Brain pericyte (primary cell): ENCODE measurements at regions not wholly inside any gene's neighbourhood (a gene's known extent, or its start where the extent isn't known, plus 50 kb on each side); places are given as distances from the start of the nearest gene placed in this dataset.
"Not testable (repeated sequence)": the region's sequence is repeated elsewhere in the genome, so short reads cannot be mapped to it uniquely, and the experiment has no call there.

Source experiments
- DNase-seq: peaks from one replicate; pipeline ENCODE4 v3.0.0-alpha.2; 2012; ENCODE audit warnings: low read depth, low spot score

- no peak for DNase-seq
Observed at GRCh38 chr4:25981749-25982148, 67.7 kb downstream of the SMIM20 start.

- DNase-seq = no peak
Observed at GRCh38 chr4:25982962-25983361, 68.9 kb downstream of the SMIM20 start.

GRCh38 chr4:25984266-25984665 is 70.2 kb downstream of the SMIM20 start:
- no peak for DNase-seq

GRCh38 chr4:25984796-25985195 is 70.8 kb downstream of the SMIM20 start:
- DNase-seq = no peak

- DNase-seq = no peak
Observed at GRCh38 chr4:25986807-25987206, 72.8 kb downstream of the SMIM20 start.

GRCh38 chr4:25991340-25991739 is 77.3 kb downstream of the SMIM20 start:
- DNase-seq = no peak

GRCh38 chr4:25993395-25994185 is 79.6 kb downstream of the SMIM20 start:
- DNase-seq = no peak

- not testable (repeated sequence) for DNase-seq
Observed at GRCh38 chr4:25994577-25994976, 80.6 kb downstream of the SMIM20 start.

GRCh38 chr4:26000274-26000950 is 86.4 kb downstream of the SMIM20 start:
- no peak for DNase-seq

GRCh38 chr4:26001413-26001812 is 87.4 kb downstream of the SMIM20 start:
- no peak for DNase-seq

GRCh38 chr4:26001816-26002215 is 87.8 kb downstream of the SMIM20 start:
- DNase-seq = no peak

GRCh38 chr4:26003056-26003455 is 89.0 kb downstream of the SMIM20 start:
- DNase-seq = no peak

- no peak for DNase-seq
Observed at GRCh38 chr4:26004290-26004689, 90.3 kb downstream of the SMIM20 start.

GRCh38 chr4:26005764-26006163 is 91.7 kb downstream of the SMIM20 start:
- DNase-seq = no peak

GRCh38 chr4:26008737-26009136 is 94.7 kb downstream of the SMIM20 start:
- DNase-seq = no peak

- DNase-seq = no peak
Observed at GRCh38 chr4:26009502-26009901, 95.5 kb downstream of the SMIM20 start.

- no peak for DNase-seq
Observed at GRCh38 chr4:26010304-26010703, 96.3 kb downstream of the SMIM20 start.

- no peak for DNase-seq
Observed at GRCh38 chr4:26013629-26014028, 99.6 kb downstream of the SMIM20 start.

GRCh38 chr4:26015133-26015651 is 101.2 kb downstream of the SMIM20 start:
- DNase-seq = no peak

- no peak for DNase-seq
Observed at GRCh38 chr4:26015906-26016305, 101.9 kb downstream of the SMIM20 start.

GRCh38 chr4:26017531-26017930 is 103.5 kb downstream of the SMIM20 start:
- DNase-seq = no peak

GRCh38 chr4:26017961-26018700 is 104.1 kb downstream of the SMIM20 start:
- DNase-seq = not testable (repeated sequence)
